ENCODE measurements at regions not wholly inside any gene's neighbourhood (a gene's known extent, or its start where the extent isn't known, plus 50 kb on each side); places are given as distances from the start of the nearest gene placed in this dataset.

- no peak overlapping the region for H3K27ac ChIP-seq
- TF ChIP-seq ZFX (IDR thresholded peaks at IDR 0.05) (no peak), CTCF (conservative IDR thresholded peaks at IDR 0.05) (no peak)
These were observed 855.8 kb downstream of the FSCB start for GRCh38 chr14:43651185-43651787.

- no peak overlapping the region for H3K27ac ChIP-seq
- TF ChIP-seq ZFX (IDR thresholded peaks at IDR 0.05) (no peak), CTCF (conservative IDR thresholded peaks at IDR 0.05) (no peak)
These were observed 857.6 kb downstream of the FSCB start for GRCh38 chr14:43649508-43649907.

- H3K27ac ChIP-seq, result no peak overlapping the region
- TF ChIP-seq ZFX (IDR thresholded peaks at IDR 0.05) (no peak), CTCF (conservative IDR thresholded peaks at IDR 0.05) (peak; percentile 23)
These were observed 859.8 kb downstream of the FSCB start for GRCh38 chr14:43647302-43647701.

GRCh38 chr14:43640718-43641267 is 866.3 kb downstream of the FSCB start:
- TF ChIP-seq CTCF (conservative IDR thresholded peaks at IDR 0.05) (no peak), ZFX (IDR thresholded peaks at IDR 0.05) (no peak)
- H3K27ac ChIP-seq, result no peak overlapping the region

GRCh38 chr14:43625294-43625693 is 881.8 kb downstream of the FSCB start:
- H3K27ac ChIP-seq, result no peak overlapping the region
- TF ChIP-seq CTCF (conservative IDR thresholded peaks at IDR 0.05) (no peak), ZFX (IDR thresholded peaks at IDR 0.05) (no peak)

GRCh38 chr14:43621282-43621681 is 885.8 kb downstream of the FSCB start:
- TF ChIP-seq CTCF (conservative IDR thresholded peaks at IDR 0.05) (no peak), ZFX (IDR thresholded peaks at IDR 0.05) (no peak)
- H3K27ac ChIP-seq, result no peak overlapping the region

GRCh38 chr14:43595096-43595772 is 911.8 kb downstream of the FSCB start:
- TF ChIP-seq CTCF (conservative IDR thresholded peaks at IDR 0.05) (no peak), ZFX (IDR thresholded peaks at IDR 0.05) (no peak)
- no peak overlapping the region for H3K27ac ChIP-seq
